ENCODE measurements at regions not wholly inside any gene's neighbourhood (a gene's known extent, or its start where the extent isn't known, plus 50 kb on each side); places are given as distances from the start of the nearest gene placed in this dataset.

DNA sequence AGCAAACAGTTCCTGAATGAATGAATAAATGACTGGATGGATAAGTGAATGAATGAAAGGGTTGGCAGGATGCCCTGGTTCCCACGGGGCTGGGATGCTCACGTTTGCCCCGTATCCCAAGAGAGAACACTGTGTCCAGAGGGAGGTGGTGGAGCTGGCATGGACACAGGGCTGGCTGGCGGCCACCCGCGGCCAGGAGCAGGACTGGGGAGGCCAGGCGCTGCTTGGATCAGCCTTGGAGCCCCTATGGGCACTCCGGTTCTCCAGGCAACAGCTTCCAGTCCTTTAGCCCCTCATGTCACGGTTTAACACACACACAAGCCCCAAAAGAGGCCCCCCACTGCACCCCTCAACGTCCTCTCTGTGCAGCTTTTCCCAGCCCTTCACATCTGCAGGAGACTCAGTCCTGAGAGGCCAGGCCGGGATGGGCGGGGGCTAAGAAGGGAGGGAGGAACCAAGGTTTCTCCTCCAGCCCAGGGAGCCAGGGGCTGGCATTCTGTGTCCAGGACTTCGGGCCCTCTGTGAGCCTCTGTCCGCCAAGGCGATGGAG is 86.0 kb upstream of the ALDH1L1 start:
- no peak for DNase-seq

DNA sequence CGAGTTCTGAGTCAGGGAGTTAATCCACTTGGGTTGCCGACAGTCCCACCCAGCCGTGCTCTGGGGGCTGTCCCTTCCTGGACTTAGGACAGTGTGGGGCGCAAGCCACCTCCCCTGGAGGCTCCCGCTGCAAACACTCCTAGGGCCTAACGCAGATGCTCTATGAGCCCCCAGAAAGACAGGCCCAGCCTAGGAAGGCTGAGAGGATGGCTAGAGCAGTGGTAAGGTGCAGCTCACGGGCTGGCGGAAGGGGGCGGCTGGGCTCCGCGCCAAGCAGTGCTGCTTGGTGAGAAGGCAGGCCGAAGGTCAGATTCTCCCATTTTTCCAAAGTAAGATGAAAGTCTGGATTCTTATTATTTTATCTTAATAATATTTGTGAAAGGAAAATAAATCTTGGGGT is 84.6 kb upstream of the ALDH1L1 start:
- no peak for DNase-seq

DNA sequence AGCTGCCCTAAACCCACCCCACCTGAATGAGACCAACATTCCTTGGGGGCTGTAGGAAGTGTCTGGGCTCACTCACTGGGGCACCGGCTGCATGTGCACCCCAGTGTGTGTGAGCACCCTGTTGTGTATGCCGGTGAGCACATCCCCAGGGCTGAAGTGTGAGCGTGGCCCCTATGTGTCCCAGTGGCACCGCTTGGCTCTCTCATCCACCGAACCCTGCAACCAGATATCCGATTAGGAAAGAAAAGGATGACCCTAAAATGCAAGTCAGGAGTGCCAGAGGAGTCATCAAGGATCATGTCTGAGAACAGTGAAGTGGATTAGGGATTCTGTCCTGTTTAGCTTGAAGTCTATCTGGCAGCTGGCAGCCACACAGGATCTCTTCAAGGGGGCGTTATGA is 84.0 kb upstream of the ALDH1L1 start:
- DNase-seq: no peak

DNA sequence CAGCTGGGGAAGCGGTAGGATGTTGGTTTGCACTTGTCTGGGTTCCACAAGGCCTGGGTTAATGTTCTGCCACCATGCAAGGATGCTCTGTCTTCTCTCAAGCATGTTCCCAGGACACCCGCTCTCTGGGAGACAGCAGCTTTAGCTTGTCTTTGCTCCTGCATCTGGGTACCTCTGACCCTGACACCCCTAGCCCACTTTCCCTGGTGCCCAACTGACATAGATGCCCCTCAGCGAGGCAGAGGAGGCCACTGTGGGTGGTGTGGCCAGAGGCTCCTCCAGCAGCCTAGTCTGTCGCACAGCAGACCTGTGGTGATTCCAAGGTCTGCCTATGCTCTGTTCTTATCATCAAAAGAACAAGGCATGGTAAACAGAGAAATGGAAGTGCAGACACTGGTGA is 83.6 kb upstream of the ALDH1L1 start:
- no peak for DNase-seq

DNA sequence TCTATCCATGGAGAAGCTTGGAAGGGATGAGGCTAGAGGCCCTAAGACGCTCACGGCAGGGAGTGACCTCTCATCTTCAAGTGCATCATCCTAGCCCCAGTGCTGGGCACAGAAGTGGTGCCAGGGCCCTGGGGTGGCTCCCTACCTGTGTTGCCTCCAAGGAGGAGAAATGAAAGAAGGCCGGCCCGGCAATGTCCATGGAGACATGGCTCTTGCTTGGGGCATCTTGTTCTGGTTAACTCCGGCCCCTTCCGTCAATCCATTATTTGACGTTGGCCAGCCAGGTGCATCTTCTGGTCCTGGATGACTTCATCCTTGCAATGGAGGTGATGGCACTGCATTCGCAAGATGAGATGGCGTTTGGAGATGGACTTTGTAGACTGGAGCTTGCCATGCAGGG is 83.2 kb upstream of the ALDH1L1 start:
- DNase-seq: no peak

DNA sequence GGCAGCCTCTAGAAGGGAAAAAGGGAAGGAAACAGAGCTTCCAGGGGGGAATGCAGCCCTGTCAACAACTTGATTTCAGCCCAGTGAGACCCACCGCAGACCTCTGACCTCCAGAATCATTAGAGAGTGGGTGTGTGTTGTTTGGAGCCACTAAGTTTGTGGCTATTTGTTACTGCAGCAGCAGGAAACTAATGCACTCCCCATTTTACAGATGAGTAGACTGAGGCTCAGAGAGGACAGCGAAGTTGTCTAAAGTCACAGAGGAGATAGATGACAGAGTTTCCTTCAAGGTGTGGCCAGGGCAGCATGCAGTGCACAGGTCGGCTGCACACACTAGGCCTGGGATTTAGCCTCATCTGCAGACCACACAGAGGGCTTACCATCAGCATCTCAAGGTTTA is 81.8 kb upstream of the ALDH1L1 start:
- no peak for DNase-seq

DNA sequence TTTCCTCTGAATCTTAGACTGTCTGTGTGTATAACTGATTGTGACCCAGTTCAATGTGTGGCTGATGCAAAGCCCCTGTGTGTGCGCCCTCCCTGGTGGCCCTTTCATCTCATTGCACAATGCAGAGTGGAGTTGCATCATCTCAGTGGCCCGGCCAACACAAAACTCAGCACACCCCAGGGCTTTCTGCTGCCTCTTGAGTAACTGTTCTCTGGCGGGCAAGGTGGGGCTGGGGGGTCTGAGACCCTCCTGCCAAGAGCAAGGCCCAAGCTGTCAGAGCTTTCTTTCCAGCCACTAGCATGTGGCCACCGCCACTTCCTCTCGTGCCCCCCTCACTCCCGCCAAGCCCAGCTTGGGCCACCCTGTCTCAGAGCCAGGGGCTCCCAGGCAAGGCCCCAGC is 80.7 kb upstream of the ALDH1L1 start:
- DNase-seq: no peak

DNA sequence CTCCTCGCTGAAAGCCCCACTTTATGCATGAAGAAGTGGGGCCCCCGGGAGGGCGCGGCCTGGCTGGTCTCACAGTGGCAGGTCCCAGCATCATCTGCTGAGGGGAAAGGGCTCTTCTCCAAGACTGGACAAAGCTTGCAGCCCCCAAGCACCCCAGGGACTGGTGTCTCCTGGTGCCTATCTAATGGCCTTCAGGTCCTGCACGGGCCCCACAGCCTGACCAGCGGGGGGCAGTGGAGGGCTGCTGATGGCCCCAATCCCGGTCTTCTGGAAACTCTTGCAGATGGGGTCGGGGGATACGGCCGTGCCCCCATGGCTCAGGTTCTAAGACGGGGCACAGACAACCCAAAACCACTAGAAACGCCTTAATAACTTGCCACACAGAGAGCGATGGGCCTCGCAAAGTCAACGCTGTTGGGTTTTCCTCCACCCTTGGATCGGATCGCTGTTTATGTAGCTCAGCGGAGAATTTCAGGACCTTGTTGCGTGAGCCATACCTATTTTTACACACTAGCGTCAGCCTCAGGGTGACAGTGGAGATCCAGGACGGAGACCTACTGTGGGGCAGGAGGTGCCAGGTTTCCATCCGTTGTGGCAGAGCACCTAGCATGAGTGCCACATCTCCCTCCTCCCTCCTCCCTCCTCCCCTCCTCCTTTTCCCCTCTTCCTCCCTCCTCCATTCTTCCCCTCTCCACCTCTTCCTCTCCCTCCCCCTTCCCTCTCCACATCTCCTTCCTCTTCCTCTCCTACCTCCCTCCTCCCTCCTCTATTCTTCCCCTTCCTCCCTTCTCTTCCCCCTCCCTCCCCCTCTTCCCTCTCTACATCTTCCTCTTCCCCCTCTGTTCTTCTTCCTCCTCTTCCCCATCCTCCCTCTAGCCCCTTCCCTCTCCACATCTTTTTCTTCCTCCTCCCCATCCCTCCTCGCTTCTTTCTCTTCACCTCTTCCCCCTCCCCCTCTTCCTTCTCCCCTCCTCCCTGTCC is 79.3 kb upstream of the ALDH1L1 start:
- DNase-seq: no peak

DNA sequence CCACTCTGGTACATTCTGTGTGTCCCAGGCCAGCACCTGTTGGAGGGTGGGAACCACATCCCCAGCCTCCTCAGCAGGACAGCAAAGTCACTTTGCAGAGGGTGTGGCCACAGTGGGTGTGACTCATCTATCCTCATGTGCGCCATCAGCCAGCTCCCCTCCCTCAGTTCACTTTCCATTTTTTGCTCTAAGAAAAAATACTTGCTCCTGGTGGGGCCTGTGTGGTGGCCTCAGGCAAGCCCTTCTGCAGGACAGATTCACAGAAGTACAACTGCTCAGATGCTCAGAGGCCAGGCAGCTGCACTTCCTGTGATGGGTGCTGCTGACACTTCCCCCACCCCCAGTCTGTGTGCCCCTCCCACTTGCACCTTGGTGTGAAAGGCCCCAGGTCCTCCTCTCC is 78.3 kb upstream of the ALDH1L1 start:
- DNase-seq: peak in 1 of 2 donors; percentile 9

DNA sequence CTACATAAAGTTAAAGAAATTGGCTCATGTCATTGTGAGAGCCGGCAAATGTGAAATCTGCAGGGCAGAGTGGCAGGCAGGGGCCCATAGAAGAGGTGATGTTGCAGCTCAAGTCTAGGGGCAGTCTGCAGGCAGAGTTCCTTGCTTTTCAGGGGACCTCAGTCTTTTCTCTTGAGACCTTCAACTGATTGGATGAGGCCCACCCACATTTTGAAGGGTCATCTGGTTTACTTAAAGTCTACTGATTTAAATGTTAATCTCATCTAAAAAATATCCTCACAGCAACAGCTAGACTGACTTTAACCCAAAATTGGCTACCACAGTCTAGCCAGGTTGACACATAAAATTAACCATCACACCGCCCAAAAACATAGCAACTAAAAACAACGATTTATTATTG is 77.6 kb upstream of the ALDH1L1 start:
- no peak for DNase-seq

DNA sequence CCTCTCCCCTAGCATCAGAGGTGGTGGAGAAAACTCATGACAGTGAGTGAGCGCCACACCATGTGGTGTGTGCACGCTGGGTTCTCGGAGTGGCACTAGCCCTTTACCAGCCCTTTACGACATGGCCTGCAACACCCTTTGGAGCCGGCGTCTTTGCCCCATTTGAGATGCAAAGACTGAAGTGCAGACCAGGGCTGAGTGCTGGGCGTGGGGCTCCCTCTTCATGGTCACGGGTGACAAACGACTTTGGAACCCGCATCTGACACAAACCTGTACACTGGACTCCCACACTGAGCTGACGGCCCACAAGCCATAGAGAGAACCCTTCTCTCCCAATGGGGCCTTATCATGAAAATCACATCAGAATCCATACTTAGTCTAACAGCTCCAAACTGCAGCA is 76.8 kb upstream of the ALDH1L1 start:
- no peak for DNase-seq

DNA sequence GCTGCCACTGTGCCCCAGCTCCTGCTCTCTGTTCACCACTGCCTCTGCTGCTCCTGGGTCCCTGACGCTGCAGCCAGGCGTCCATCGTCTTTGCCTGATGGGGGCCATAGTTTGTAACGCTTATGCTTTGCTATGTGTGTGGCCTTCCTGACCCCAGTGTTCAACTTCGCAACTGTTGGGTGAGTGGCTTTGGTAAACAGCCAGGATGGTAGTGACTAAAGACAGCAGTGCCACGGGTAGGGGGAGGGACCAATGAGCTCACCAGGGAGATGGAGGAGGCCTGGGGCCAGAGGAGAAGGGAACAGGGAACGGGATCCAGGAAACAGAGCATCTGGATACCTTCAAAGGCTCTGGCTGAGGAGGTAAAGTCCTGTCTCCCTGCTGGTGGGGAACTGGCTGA is 75.9 kb upstream of the ALDH1L1 start:
- no peak for DNase-seq

DNA sequence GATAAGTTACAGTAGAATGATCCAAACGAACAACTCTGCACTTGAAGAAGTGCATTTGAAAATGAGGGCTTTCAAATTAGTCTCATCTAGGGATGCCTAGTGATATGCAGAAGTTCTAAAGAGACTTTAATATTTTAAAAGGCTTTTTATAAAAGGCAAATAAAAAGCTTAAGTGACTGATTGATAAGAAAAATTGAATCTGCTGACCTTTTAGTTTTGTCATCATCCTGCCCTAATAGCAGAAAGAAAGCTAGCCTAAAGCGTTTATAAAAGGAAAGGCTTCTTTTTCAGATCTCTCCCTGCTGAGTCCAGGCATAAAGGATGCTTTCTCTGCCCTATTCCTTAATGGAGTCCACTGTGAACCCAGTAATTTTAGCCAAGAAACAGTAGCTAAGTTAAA is 72.7 kb upstream of the ALDH1L1 start:
- DNase-seq: no peak

DNA sequence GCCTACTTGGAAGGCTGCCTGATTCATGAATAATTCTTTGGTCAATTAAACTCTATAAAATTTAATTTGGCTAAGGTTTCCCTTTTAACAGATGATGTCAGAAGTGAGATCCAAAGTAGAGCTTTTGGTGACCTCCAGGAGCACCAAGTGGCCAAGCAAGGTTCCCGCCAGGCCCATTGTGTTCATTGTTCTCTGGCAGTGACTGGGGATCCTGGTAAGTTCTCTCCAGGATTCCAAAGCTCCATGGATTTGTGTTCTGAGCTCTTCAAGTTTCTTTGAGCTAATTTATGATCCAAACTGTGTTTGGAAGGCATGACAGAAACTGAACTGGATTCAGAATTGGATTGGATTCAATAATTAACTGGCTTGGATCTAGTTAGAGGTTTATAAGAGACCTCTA is 72.0 kb upstream of the ALDH1L1 start:
- DNase-seq: no peak

DNA sequence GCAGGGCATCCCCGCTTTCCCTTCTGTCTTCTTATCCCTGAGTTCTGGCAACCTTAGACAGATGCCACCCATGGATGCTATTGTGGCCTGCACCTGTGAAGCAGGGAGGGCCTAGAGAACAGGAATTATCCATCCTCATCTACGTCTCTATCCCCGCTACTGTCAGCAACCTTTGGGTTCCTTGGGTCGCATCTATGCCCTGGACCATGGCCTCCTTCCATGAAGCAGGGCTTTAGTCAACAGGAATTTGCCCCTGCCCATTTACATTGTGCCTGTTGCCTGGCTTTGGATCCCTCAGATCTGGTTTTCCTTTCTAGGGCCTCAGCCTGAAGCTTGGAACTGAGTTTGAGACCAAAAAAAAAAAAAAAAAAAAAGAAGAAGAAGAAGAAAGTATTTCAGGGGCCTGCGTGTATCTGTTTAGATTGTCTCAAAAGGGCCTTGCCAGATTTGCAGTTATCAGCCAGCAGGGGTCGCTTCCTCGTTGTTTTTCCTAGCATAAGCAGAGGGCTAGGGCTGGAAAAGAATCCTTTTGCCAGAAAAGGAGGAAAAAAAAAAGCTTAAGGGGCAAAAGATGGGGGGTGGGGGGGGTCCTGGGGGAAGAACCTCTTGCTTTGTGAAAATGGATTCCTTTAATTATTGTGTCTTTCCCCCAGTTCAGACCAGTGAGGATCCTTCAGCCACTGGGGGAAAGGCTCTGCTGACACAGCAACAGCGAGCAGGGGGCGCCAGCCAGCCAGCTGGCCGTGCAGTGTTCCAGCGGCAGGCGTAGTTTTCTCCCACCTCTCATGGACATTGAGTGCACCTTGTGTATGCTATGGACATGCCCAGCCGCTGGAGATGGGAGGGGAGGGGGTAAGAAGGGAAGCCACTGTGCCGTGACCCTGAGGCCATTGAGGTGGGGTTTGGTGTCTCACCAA is 65.7 kb upstream of the ALDH1L1 start:
- DNase-seq: no peak

Data from CD4-positive, alpha-beta T cell treated with Interferon alpha-2 for 1 hour (primary cell).